ENCODE measurements at regions not wholly inside any gene's neighbourhood (a gene's known extent, or its start where the extent isn't known, plus 50 kb on each side); places are given as distances from the start of the nearest gene placed in this dataset.

DNA sequence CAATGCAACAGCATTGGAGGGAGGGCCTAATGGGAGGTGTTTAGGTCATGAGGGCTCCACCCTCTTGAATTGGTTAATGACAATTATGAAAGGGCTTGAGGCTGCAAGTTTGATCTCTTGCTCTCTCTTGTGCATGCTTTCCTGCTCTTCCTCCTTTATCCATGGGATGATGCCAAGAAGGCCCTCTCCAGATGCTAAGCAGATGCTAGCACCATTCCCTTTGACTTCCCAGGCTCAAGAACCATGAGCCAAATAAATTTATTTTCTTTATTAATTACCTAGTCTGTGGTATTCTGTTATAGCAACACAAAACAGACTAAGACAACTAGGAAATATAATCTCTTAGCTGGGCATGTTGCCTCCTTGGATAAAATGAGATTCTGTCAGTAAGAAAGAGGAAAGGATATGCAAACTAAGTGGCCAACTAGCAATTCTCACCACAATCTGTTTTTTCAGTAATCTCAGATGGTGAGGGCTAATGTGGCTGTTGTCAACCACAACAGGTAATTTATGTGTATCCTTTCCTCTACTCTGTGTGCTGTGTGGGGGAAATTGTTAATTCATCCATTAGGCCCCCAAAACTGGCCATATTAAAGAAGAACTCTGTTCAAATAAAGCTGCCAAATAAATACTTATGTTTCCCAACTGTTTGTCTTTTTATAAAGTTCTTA, 269.1 kb upstream of the CD180 start:
- DNase-seq (ENCODE audit: low spot score), result no peak

DNA sequence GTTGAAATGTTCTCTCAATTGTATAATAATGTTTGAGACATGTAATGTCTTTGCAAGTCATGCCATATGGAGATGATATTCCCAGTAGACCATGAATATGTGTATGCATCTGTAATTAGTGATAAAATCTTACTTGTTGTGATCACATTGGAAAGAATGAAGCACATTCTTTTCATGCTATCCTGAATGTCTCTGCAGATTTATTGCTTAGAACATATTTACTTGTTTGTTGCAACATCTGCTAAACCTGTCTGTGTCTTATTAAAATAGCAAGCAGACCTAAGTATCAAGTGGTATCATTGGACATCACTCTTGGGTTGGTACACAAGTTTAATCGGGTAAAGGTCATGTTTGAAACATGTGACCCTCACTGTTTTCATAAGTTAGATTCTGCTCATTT, 265.5 kb upstream of the CD180 start:
- DNase-seq (ENCODE audit: low spot score), result no peak

DNA sequence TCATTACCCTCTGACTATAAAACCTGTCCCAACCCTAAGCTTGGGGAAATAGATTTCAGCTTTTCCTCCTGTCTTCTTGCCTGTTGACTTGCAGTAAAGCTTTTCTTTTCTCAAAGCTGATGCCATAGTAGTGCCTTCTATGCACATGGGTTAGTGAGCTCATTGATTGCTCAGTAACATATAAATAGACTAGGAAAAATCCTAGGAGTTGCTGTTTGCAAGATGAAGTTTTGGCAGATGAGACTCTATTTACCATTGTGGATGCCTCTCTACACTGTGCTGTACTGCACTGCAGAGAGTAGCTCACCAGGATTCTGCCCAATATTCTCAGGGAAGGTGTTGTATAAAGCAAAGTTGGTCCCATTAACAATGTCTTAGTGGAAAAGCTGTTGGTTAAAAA, 262.7 kb upstream of the CD180 start:
- DNase-seq (ENCODE audit: low spot score), result no peak

DNA sequence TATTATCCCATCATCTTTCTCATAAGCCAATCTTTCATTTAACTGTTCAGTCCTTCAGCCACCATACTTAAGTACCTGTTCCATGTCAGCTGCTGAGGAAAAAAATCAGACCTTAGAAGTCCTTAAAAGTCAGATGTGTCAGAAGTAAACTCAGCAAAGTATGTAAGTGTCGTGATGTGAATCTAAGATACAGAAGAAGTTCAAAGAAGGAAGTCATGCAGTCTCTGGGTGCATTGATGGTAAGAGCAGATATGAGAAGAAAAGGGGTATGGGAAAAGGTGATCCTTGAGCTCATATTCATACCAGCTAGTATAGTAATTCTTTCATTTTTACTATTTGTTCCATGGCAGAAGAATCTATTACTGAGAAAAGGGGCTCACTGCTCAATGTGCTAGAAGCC, 259.4 kb upstream of the CD180 start:
- no peak for DNase-seq (ENCODE audit: low spot score)

DNA sequence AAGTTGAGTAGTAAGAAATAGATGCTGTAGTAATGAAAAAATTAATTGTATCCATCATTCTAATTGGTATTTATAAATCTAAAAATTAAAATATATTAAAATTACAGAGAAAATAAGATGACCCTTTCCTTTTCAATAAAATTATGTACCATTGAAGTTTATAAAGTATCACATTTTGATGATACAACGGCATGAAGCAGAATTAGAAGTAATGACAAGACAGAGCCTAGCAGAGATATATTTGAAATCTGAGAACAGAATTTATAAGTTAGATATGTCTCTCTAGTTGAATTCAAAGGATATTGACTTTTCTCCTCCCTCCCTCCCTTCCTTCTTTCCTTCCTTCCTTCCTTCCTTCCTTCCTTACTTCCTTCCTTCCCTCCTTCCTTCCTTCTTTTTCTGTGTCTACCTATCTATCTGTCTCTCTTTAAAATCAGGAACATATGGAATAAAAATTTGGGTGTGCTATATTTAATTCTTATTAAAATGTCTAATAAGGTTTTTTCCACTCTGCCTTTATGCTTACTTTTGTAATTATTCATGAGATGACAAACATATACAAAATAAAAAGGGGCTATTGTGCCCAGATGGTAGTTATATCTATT, 258.5 kb upstream of the CD180 start:
- no peak for DNase-seq (ENCODE audit: low spot score)

DNA sequence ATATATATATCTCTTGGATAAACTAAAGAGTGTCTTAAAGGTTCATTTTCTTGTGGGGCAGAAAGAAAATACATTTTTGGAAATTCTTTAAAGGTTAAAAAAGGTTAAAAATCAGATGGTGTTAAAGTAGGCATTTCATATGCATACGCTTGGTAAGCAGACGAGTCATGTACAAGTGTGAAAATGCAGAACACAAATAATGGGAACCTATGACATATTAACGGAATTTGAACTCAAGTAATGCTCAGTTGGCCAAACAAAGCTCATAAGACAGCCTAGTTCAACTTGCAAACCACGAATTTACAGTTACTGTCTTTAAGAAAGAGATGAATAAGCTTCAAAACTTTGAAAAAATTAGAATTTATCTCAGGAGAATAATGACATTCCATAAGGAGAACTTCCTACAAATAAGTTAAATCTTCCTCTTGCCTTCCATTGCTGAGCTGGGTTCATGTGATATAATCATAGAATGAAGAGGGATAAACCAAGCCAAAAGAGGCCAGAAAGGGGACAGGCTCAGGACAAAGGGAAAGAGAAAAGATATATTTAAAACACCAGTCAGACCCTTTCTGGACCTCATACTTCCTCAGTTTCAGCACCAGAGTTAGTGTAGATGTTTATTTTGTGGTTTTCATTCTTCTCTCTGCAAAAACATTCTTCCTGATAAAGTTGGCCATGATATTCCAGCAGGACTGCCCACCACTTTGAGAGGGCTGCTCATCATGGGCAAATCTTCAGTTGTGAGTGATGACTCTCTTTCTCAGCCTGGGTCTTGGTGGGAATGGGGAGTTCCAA, 256.7 kb upstream of the CD180 start:
- no peak for DNase-seq (ENCODE audit: low spot score)

DNA sequence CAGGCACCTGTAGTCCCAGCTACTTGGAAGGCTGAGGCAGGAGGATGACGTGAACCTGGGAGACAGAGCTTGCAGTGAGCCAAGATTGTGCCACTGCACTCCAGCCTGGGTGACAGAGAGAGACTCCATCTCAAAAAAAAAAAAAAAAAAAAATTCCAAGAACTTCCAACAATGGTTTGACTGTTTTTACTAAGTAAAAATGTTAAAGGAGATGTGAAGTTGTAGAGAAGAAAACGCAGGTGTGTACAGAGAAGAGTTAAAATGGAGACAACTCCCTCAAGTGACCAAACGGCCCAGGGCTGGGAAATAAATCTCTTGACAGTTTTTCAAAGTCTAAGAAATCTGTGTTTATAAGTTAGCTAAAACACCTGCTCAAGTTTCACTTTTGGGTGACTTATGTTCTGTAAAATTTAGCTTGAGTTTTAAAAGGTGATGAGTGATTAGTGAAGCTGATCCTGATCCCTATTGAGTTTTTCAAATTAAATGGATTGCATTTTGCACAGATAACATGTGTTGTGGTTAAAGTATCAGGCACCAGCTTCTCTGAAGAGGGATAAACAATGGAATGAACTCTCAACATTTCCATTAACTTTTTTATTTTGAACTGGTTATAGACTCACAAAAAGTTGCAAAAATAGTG, 255.2 kb upstream of the CD180 start:
- no peak for DNase-seq (ENCODE audit: low spot score)

DNA sequence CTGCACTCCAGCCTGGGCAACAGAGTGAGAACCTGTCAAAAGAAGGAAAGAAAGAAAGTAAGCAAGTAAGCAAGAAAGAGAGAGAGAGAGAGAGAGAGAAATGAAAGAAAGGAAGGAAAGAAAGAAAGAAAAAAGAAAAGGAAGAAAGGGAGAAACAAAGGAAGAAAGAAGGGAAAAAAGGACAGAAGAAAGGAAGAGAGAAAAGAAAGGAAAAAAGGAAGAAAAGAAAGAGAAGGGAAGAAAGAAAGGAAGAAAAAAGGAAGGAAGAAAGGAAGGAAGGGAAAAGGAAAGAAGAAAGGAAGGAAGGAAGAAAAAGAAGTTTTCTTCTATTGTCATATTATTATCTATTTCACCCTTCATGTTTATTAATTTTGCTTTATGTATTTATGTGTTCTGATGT, 251.1 kb upstream of the CD180 start:
- no peak for DNase-seq (ENCODE audit: low spot score)

DNA sequence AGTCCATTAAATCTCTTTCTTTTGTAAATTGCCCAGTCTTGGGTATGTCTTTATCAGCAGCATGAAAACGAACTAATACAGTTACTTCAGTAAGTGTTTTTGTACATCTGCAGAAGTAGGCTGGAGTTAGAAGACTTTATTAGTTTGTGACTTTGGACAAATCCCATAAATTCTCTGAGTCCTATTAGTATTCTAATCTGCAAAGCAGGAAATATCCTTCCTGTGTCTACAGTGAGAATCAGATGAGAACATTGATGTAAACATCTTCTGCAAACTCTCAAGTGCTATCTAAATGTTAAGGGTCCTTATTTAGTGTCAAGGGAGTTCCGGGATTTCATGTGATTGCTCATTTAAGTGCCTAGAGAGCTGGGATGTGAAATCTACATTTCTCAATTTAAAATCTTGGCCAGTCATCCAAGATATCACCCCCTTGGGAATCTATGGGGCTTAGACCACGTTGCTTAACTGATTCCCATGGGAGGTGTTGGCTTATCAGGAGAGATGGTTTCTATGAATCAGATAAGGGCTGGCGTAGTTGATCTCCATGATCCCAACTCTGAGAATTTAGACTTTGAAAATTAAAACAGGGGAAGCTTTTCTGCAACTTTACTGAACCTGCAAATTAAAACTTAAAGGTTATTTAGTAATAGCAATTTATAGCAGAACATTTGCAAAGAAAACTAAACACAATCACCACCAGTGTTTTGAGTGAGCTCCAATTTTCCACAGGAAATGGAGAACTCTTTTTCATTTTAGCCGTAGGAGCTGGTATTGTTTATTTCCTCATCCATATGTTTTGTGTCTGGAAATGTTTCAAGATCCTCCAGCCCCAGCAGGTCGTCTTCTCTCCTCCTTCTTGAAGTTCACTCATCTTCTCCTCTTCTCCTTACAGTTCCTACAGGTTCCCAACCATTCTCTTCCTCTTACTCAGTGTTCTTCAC, 241.6 kb upstream of the CD180 start:
- no peak for DNase-seq (ENCODE audit: low spot score)

DNA sequence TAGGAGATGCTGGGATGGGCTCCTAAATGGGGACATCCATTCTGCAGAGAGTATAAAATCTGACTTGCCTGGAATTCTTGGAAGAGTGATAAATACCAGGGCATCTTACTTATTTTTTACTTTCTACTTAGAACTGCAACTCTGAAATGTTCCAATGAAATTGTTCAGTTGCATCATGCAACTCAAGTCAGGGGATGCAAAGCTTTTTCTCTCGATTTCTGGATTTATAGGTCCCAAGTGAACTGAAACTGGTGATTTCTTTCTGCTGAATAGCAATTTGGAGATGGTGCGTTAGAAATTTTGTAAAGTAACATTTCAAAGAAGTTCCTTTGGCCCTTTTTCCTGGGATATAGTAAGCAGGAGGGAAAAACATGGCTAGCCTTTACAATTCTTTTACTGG, 238.4 kb upstream of the CD180 start:
- DNase-seq (ENCODE audit: low spot score), result no peak

DNA sequence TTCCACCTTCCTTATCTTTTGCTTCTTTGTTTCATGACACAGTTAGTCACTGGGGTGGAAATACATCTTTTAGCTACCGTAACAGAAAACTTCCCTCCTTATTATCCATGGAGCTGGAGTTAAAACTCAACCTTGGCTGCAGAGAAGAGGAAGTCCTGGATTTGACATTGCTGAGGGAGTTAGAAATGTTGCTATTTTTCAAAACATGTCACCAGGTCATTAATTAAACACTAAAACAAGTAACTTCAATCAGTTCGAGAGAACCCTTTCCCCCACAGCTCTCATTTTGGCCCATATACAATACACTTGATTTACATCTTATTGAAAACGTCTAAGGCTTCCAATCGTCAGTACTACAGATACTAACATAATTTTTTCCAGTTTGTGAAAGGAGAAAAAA, 237.9 kb upstream of the CD180 start:
- DNase-seq (ENCODE audit: low spot score), result no peak

DNA sequence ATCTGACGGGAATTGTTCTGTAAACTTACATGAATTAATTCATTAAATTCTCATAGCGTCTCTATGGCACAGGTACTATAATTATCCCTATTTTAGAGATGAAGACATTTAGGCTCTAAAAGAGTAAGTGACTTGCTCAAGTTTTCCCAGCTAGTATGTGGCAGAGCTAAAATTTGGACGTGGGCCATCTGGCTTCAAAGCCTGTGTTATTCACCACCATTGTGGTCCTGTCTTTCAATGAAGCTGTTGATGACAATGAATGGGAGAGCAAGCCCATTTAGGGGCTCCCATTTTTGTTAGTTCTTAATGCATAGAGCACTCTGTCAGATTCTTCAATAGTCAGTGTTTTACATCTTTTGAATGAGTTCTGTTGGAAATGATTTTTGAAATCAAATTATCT, 236.0 kb upstream of the CD180 start:
- no peak for DNase-seq (ENCODE audit: low spot score)

DNA sequence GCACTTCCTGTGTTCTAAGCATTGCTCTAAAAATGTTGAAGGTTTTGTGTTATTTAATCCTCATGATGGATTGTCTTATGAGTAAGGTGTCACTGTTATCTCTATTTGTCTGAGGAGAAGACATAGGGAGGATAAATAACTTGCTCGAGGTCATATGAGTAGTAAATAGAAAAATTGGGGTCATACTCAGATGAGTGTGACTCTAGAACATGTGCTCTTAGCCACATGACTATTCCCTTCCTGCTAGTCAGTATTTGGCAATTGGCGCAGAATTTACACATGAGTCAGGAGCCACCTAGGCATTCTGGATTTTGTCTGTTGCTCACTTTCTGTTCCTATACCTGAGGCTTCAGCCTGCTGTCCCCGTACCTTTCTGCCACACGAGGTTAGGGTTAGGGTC, 234.6 kb upstream of the CD180 start:
- no peak for DNase-seq (ENCODE audit: low spot score)

DNA sequence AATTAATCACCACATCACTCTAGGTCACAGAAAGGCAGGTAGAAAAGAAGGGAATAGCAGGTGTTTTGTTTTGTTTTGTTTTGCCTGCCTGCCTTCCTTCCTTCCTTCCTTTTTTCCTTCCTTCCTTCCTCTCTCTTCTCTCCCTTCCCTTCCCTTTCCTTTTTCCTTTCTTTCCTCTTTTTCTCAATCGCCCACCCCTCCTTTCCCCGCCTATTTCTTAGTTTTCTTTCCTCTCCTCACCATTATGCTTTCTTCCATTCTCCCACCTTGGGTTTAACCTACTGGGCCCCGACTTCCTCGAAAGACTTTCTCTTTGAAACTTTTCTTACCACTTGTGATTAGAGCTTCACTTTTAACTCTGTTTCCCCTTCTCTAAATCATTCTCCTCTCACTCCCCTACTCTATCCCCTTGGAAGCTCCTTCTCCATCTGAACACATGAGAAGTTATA, 231.3 kb upstream of the CD180 start:
- no peak for DNase-seq (ENCODE audit: low spot score)

DNA sequence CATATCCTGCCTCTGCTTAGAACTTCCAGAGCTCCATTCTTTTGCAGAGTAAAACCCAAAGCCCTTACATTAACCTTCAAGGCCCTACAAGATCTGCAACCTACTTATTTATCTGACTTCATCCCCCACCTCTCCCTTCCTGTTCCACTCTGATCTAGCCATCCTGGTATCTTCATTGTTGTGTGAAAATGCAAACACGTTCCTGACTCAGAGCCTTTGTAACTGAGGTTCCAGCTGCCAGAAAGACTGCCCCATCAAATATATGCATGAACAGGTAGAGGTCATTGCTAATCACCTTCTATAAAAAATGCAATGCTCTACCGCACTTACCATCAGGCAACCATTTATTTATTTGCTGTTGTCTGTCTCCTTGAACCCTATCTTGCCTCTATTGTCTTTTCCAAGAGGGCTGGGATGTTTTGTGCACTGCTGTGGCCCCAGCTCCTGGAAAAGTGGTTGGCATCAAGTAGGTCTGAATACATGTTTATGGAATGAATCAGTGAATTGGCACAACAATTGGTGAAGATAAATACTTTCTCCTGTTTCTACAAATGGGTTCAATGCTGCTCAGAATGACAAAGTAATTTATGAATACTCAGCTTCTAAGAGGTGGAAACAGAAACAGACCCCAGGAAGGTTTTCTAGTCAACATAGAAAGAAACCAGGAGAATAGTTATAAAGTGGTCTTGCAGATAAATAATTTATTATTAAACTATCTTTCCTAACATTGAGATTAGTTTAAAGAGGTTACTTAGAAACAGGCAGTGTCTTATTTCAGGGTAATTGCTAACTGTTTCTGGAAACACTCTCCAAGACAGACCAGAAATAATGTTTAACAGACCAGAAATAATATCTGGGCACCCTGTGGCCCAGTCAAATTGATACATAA, 230.6 kb upstream of the CD180 start:
- no peak for DNase-seq (ENCODE audit: low spot score)

DNA sequence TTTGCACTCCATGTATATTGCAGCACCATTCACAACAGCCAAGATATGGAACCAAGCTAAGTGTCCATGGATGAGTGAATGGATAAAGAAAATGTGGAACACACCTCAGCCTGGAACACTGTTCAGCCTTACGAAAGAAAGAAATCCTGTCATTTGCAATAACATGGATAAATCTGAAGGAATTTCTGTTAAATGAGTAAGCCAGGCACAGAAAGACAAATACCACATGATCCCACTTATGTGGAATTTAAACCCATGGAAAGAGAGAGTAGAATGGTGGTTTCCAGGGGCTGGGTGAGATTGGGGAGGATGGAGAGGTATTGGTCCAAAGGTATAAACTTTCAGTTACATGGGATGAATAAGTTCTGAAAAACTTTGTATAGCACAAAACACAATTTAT, 228.9 kb upstream of the CD180 start:
- no peak for DNase-seq (ENCODE audit: low spot score)

DNA sequence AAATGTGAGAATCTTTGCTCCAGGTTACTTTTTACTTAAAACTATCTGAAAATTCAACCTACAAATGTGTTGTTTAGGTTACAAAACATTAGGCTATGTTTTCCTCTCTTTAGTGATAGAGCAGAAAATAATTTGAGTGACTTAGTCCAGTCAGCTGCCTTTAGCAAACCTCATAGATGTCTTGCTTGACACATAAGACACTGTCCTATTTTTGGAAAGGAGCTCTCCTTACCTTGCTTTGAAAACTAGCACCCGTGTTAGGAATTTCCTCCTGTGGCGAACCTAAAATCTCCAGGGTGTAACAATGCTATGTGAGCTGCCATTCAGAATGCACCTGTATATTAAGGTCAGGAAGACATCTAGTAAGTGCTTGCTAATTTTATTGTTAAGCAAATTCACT, 221.2 kb upstream of the CD180 start:
- DNase-seq (ENCODE audit: low spot score), result no peak

DNA sequence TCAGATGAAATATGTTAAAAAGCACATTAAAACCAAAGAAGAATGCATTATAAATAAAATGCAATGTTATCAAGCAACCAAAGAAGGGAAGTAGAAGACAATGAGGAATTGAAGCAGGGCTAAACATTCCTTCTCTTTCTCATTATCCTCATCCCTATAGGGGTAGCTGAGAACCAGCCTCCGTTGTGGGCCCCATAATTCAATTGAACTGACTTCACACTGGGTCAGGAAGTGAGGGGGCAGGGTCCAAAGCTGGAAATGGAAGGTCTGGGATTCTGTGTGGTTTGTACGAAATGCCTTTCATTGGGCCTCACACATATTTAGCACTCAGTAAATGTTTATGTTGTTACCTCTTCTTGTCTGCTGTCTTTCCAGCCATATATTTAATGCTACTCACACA, 220.4 kb upstream of the CD180 start:
- no peak for DNase-seq (ENCODE audit: low spot score)

DNA sequence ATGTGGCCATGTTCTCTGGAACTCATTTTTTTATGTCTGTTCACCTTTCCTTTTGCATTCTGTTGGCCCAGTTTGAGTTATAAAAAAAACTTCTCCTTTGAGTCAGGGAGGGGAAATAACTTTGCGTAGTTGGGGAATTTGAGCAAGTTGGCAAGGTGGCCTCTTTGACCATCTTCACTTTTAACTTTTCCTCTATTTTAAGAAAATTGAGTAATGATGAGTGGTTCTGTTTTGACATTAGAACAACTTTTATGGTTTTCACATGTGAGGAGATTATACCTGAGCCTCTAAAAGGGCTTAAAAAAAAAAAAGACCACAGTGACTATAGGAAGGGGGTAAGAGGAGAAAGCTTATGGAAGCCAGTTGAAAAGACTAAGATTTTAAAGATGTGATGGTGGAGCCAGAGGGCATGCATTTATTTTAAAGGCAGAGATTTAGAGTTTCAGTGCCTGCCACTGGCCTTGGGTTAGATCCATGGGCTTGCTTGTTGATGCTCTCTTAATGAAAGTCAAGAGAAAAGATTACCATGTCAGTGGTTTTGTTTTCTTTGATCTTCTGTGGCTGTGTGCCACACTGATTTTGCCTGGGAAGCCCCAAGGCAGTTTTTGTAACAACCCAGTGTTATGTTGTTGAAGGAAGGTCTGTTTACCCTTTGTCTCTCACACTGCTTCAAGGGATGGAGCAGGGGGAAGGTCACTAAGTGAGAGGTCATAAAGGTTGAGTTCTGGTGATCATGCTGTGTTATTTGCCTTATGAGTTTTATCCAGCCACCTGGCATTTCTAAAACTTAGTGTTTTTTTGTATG, 219.7 kb upstream of the CD180 start:
- DNase-seq (ENCODE audit: low spot score), result no peak

DNA sequence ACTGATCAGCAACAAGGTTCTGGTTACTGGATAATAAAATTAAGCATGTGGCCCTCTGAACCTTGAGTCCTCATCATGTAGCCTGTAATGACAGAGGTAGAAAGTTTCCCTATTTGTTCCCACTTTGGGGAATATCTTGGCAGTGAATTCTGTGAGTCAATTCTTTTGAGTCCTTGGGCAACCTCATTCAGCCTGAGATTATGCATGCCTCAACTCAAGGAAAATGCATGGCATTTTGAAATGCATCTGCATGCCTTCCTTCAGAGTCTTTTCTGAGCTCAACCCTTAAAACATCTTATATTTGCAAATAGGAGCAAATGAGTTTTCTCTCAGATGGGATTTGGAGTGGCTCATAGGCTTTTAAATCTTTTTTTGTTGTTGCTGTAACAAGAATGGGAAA, 218.1 kb upstream of the CD180 start:
- DNase-seq (ENCODE audit: low spot score), result no peak

Data from Ammon's horn (tissue), 1 donor.